ENCODE measurements at regions not wholly inside any gene's neighbourhood (a gene's known extent, or its start where the extent isn't known, plus 50 kb on each side); places are given as distances from the start of the nearest gene placed in this dataset.

GRCh38 chr7:26479581-26479980 lies 187.9 kb downstream of the SNX10 start:
- no peak for TF ChIP-seq CTCF (IDR thresholded peaks at IDR 0.05)
- no peak for TF ChIP-seq POLR2A (IDR thresholded peaks at IDR 0.05)

All from tibial nerve (tissue), 3 donors.